ENCODE measurements at regions not wholly inside any gene's neighbourhood (a gene's known extent, or its start where the extent isn't known, plus 50 kb on each side); places are given as distances from the start of the nearest gene placed in this dataset.
"Not testable (repeated sequence)": the region's sequence is repeated elsewhere in the genome, so short reads cannot be mapped to it uniquely, and the experiment has no call there.

DNA sequence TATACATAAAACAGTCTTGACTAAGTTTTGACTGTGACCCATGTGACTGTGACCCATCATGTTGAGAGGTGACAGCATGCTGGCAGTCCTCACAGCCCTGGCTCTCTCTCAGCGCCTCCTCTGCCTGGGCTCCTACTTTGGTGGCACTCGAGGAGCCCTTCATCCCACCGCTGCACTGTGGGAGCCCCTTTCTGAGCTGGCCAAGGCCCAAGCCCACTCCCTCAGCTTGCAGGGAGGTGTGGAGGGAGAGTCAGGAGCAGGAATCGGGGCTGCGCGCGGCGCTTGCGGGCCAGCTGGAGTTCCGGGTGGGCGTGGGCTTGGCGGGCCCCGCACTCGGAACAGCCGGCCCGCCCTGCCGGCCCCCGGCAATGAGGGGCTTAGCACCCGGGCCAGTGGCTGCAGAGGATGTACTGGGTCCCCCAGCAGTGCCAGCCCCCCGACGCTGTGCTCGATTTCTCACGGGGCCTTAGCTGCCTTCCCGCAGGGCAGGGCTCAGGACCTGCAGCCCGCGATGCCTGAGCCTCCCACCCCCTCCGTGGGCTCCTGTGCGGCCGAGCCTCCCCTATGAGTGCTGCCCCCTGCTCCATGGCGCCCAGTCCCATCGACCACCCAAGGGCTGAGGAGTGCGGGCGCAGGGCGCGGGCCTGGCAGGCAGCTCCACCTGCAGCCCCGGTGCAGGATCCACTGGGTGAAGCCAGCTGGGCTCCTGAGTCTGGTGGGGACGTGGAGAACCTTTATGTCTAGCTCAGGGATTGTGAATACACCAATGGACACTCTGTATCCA is 955.9 kb upstream of the FAT3 start:
- not testable (repeated sequence) for DNase-seq

GRCh38 chr11:91265946-91266345 is 958.7 kb upstream of the FAT3 start:
- no peak for DNase-seq

DNA sequence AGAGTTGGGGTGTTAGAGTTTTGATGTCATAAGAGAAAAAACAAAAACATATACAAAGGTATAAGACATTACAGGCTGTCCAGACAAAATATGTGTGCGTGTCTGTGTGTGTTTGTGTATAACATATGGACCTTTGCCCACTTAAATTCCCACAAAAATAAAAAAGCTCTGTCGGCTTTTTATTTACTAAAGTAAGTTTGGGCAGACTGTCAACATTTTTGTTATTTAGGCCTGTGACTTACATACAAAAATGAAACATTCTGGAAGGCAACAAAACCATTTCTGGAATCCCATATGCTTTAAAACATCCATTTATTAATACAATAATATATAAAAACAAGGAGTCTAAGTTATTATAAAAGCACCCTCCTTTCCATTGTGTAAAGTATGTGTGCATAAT is 960.1 kb upstream of the FAT3 start:
- DNase-seq, result no peak

- no peak for DNase-seq
Measured at GRCh38 chr11:91263496-91264365, 960.9 kb upstream of the FAT3 start.

- no peak for DNase-seq
Measured at GRCh38 chr11:91261513-91261912, 963.1 kb upstream of the FAT3 start.

- no peak for DNase-seq
Measured at GRCh38 chr11:91258876-91259275, 965.7 kb upstream of the FAT3 start.

DNA sequence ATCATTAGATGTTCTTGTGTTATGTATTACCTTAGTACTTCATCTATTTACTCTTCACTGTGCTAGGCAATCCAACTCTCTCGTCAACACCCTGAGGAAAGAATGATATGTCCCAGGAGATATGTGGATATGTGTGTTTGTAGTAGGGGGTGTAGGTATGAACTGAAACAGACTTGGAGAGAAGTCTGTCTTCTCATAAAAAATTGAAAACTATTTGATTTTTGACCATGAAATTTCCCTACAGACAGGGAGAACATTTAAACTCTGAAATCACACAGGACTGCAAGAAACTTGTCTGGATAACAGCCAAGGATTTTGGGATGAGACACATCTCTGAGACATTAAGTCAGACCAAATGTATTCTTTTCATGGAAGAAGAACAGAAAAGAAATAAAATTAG is 967.0 kb upstream of the FAT3 start:
- DNase-seq, result no peak

DNA sequence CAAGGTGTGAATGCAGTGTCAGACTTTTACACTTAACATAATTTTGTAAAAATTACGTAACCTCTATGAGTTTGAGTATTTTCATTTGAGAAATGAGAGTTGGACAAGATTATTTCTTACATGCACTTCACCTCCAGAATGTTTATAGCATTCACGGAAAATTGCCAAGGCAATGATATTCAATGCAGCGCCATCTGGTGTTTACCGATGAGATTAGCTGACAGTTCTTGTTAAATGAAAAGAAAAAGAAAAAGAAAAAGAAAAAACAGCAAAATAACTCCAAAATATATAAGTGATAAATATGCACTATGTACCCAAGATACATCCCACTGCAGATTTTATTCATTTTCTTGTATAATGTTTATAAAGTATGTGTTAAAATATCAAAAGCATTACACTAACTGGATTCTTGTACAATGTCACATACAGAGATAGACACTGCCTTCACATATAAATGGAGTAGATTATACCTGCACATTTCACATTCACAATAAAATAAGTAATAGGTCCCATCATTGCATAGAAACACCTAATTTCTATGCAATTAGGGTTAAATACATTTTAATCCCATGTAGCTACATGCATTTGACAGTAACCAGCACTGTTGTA is 976.3 kb upstream of the FAT3 start:
- DNase-seq, result peak; percentile 0

- peak; percentile 2 for DNase-seq
Measured at GRCh38 chr11:91247009-91247735, 977.4 kb upstream of the FAT3 start.

- no peak for DNase-seq
Measured at GRCh38 chr11:91244912-91245311, 979.7 kb upstream of the FAT3 start.

- no peak for DNase-seq
Measured at GRCh38 chr11:91243630-91244029, 981.0 kb upstream of the FAT3 start.

GRCh38 chr11:91243051-91243450 is 981.6 kb upstream of the FAT3 start:
- no peak for DNase-seq

GRCh38 chr11:91241226-91241625 is 983.4 kb upstream of the FAT3 start:
- DNase-seq, result no peak

- DNase-seq, result no peak
Measured at GRCh38 chr11:91239359-91239758, 985.3 kb upstream of the FAT3 start.

- no peak for DNase-seq
Measured at GRCh38 chr11:91231226-91231625, 993.4 kb upstream of the FAT3 start.

DNA sequence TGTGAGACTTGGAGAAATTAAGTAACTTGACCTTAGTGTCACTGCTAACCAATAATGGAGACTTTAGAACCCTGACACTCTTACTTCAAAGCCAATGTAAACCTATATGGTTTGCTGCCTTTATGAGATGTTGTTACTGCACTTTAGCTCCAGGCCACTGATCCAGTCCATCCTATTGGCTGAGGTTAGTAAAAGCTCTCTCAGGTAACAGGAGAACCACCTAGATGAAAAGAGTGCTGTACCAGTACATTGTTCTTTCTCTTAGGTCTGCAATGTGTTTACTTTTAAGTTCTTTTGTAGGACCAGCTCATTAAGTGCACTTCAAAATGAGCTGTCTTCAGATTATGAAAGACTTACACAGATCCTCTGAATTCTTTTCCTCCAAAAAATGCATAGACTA is 994.0 kb upstream of the FAT3 start:
- DNase-seq, result no peak

- DNase-seq, result no peak
Measured at GRCh38 chr11:91222830-91223229, 1000.0 kb upstream of the CHORDC1 start.

- DNase-seq, result no peak
Measured at GRCh38 chr11:91220476-91221202, 997.8 kb upstream of the CHORDC1 start.

- no peak for DNase-seq
Measured at GRCh38 chr11:91219535-91219934, 996.7 kb upstream of the CHORDC1 start.

- no peak for DNase-seq
Measured at GRCh38 chr11:91209751-91210150, 986.9 kb upstream of the CHORDC1 start.

- DNase-seq, result no peak
Measured at GRCh38 chr11:91209306-91209705, 986.5 kb upstream of the CHORDC1 start.

DNA sequence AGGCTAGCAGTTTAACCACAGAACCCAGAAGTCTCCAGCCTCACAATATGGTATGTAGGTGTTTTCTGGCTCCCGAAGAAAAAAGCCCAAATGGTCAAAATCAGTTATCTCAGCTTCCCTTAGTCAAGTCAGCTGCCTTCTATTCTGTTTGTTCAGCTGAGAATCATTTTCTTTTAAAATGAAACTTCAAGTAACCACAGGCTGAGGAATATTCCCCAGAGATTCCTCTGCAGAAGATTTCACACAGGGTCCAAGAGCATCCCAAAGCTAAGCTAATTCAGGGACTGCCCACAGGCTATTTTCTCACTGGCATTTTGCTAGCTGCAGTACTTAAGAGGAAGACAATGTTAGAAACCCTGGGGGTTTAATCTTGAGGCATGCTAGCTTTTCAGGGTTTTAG is 977.0 kb upstream of the CHORDC1 start:
- no peak for DNase-seq

Data from NCI-H1694 (cell line).